Duodenal mucosa (tissue), 2 donors: ENCODE measurements at regions not wholly inside any gene's neighbourhood (a gene's known extent, or its start where the extent isn't known, plus 50 kb on each side); places are given as distances from the start of the nearest gene placed in this dataset.
"Not testable (repeated sequence)": the region's sequence is repeated elsewhere in the genome, so short reads cannot be mapped to it uniquely, and the experiment has no call there.

Experiments
- H3K27ac ChIP-seq: one replicate; pipeline ENCODE4 v1.7.0; 2013; ENCODE audit warnings: low read depth, low read length
- H3K27me3 ChIP-seq, 2 donors: one replicate each; pipeline ENCODE4 v1.7.0; 2013; ENCODE audit warnings: low read length in 2 of 2, control low read depth in 1 of 2; ENCODE audit not compliant: insufficient read depth in 2 of 2, control insufficient read depth in 1 of 2
- H3K36me3 ChIP-seq, 2 donors: one replicate each; pipeline ENCODE4 v1.7.0; 2013; ENCODE audit warnings: low read length in 2 of 2, control low read depth in 1 of 2; ENCODE audit not compliant: insufficient read depth in 2 of 2, control insufficient read depth in 1 of 2
- H3K4me1 ChIP-seq, 2 donors: one replicate each; pipeline ENCODE4 v1.7.0; 2013; ENCODE audit warnings: low read length in 2 of 2, control low read depth in 1 of 2; ENCODE audit not compliant: insufficient read depth in 2 of 2, control insufficient read depth in 1 of 2
- H3K4me3 ChIP-seq, 2 donors: one replicate each; pipeline ENCODE4 v1.7.0; 2013; ENCODE audit warnings: low read length in 2 of 2, low read depth in 1 of 2
- H3K9ac ChIP-seq, 2 donors: one replicate each; pipeline ENCODE4 v1.7.0; 2013; ENCODE audit warnings: low read length in 2 of 2, low read depth in 1 of 2
- H3K9me3 ChIP-seq, 2 donors: one replicate each; pipeline ENCODE4 v1.7.0; 2013; ENCODE audit warnings: low read length in 2 of 2, control low read depth in 1 of 2; ENCODE audit not compliant: control insufficient read depth in 1 of 2

DNA sequence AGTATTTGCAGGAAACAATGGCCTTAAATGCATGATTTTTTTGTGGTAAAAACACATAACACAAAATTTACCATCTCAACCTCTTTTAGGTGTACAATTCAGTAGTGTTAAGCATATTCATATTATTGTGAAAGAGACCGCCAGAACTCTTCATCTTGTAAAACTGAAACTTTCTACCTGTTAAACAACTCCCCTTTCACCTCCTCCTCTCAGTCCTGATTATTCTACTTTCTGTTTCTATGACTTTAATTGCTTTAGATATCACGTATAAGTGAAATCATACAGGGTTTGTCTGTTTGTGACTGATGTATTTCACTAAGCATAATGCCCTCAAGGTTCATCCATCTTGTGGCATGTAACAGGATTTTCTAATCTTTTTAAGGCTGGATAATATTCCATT is 353.4 kb downstream of the ADAMTS20 start:
- H3K9ac ChIP-seq = no peak overlapping the region
- H3K36me3 ChIP-seq = no peaks in the 10 kb centered on the region
- H3K4me1 ChIP-seq = no peaks in the 10 kb centered on the region
- H3K9me3 ChIP-seq = no peaks in the 10 kb centered on the region
- H3K27ac ChIP-seq = no peak overlapping the region
- no peaks in the 10 kb centered on the region for H3K27me3 ChIP-seq
- H3K4me3 ChIP-seq = no peak overlapping the region

DNA sequence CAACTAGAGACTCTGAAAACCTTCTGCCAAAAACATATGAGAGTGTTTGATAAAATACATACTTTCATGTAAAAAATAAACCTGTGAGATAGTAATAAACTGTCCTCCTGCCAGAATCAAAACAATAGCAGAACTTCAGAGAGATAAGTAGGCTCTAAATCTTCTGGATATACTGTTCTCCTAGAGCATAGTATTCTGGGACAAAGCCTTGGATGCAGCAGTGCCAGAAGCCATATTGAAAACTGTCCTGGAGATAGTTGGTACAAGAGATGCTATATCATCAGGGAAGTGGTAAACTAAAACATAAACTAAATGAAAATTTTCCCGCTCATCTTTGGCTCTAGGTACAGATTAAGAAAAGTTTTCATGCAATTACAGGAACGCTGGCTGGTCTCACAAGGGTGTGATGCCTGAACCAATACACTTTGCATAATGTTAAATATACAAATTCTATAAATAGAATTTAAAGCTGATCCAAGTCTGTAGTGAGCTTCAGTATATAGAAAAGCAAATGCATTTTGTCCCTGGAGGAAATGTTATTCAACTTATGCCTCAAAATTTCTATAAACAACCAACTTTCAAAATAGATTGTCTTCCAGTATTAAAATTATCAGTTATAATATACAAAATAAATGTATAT is 355.6 kb downstream of the ADAMTS20 start:
- H3K27ac ChIP-seq = no peak overlapping the region
- H3K9ac ChIP-seq = no peak overlapping the region
- H3K27me3 ChIP-seq = no peaks in the 10 kb centered on the region
- no peaks in the 10 kb centered on the region for H3K9me3 ChIP-seq
- H3K4me1 ChIP-seq = no peaks in the 10 kb centered on the region
- H3K36me3 ChIP-seq = no peaks in the 10 kb centered on the region
- no peak overlapping the region for H3K4me3 ChIP-seq

DNA sequence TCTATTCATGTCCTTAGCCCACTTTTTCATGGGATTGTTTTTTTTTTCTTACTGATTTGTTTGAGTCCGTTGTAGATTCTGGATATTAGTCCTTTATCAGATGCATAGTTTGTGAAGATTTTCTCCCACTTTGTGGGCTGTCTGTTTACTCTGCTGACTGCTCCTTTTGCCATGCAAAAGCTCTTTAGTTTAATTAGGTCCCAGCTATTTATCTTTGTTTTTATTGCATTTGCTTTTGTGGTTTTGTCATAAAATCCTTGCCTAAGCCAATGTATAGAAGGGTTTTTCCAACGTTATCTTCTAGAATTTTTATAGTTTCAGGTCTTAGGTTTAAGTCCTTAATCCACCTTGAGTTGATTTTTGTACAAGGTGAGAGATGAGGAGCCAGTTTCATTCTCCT is 358.9 kb downstream of the ADAMTS20 start:
- H3K9me3 ChIP-seq, H3K9ac ChIP-seq, H3K4me3 ChIP-seq, H3K27ac ChIP-seq, H3K4me1 ChIP-seq, H3K27me3 ChIP-seq, H3K36me3 ChIP-seq: not testable (repeated sequence)

- not testable (repeated sequence) for H3K36me3 ChIP-seq, H3K4me3 ChIP-seq, H3K9me3 ChIP-seq, H3K27ac ChIP-seq, H3K27me3 ChIP-seq, H3K4me1 ChIP-seq, H3K9ac ChIP-seq
These were observed 359.6 kb downstream of the ADAMTS20 start for GRCh38 chr12:43192442-43192841.

- no peaks in the 10 kb centered on the region for H3K36me3 ChIP-seq
- no peaks in the 10 kb centered on the region for H3K4me1 ChIP-seq
- no peak overlapping the region for H3K27ac ChIP-seq
- no peak overlapping the region for H3K9ac ChIP-seq
- no peak overlapping the region for H3K4me3 ChIP-seq
- no peaks in the 10 kb centered on the region for H3K27me3 ChIP-seq
- H3K9me3 ChIP-seq = no peaks in the 10 kb centered on the region
These were observed 371.8 kb downstream of the ADAMTS20 start for GRCh38 chr12:43180242-43180641.

- Histone ChIP-seq H3K27me3 (no peaks in the 10 kb centered on the region), H3K9ac (no peak overlapping the region), H3K9me3 (no peaks in the 10 kb centered on the region), H3K36me3 (no peaks in the 10 kb centered on the region), H3K4me1 (no peaks in the 10 kb centered on the region), H3K27ac (no peak overlapping the region), H3K4me3 (no peak overlapping the region)
These were observed 372.5 kb downstream of the ADAMTS20 start for GRCh38 chr12:43179486-43179885.

- no peaks in the 10 kb centered on the region for H3K9me3 ChIP-seq
- H3K36me3 ChIP-seq = no peaks in the 10 kb centered on the region
- H3K27me3 ChIP-seq = no peaks in the 10 kb centered on the region
- no peak overlapping the region for H3K27ac ChIP-seq
- no peak overlapping the region for H3K4me3 ChIP-seq
- H3K4me1 ChIP-seq = no peaks in the 10 kb centered on the region
- no peak overlapping the region for H3K9ac ChIP-seq
These were observed 374.7 kb downstream of the ADAMTS20 start for GRCh38 chr12:43177276-43177675.

DNA sequence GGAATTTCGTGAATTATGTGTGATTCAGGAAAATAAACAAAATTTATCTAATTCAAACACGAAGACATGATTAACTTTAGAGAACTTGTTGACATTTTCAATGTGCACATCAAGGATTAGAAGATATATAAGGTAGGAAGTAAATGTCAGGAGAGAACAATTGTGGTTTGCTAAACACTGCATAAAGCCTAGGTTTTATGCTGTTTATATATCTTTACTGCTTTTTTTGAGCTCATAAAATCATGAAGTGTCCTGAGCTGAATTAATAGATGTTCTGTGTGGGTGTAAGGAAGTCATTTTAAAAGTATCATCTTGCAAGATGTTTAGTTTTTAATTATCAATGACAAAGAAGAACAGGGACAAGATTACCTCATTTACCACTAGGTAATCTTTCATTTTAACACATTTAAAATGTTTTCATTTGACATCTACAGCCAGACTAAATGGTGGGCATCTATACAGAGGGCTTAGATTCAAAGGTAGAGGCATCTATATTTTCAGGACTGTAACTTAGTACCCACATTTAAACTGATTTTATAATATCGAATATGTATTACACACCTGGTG is 382.8 kb downstream of the ADAMTS20 start:
- Histone ChIP-seq H3K4me3 (no peak overlapping the region), H3K27ac (no peak overlapping the region), H3K27me3 (no peaks in the 10 kb centered on the region), H3K4me1 (no peaks in the 10 kb centered on the region), H3K9me3 (no peaks in the 10 kb centered on the region), H3K36me3 (no peaks in the 10 kb centered on the region), H3K9ac (no peak overlapping the region)

GRCh38 chr12:43167691-43168090 is 384.3 kb downstream of the ADAMTS20 start:
- Histone ChIP-seq H3K9ac (no peak overlapping the region), H3K4me3 (no peak overlapping the region), H3K9me3 (no peaks in the 10 kb centered on the region), H3K27ac (no peak overlapping the region), H3K4me1 (no peaks in the 10 kb centered on the region), H3K27me3 (no peaks in the 10 kb centered on the region), H3K36me3 (no peaks in the 10 kb centered on the region)

- Histone ChIP-seq H3K27me3 (no peaks in the 10 kb centered on the region), H3K9me3 (no peaks in the 10 kb centered on the region), H3K4me3 (no peak overlapping the region), H3K4me1 (no peaks in the 10 kb centered on the region), H3K9ac (no peak overlapping the region), H3K36me3 (no peaks in the 10 kb centered on the region), H3K27ac (no peak overlapping the region)
These were observed 386.7 kb downstream of the ADAMTS20 start for GRCh38 chr12:43165351-43165750.

- Histone ChIP-seq H3K4me3 (no peak overlapping the region), H3K36me3 (no peaks in the 10 kb centered on the region), H3K9ac (no peak overlapping the region), H3K27me3 (no peaks in the 10 kb centered on the region), H3K27ac (no peak overlapping the region), H3K9me3 (no peaks in the 10 kb centered on the region), H3K4me1 (no peaks in the 10 kb centered on the region)
These were observed 389.9 kb downstream of the ADAMTS20 start for GRCh38 chr12:43162138-43162537.
